H9 (cell line): ENCODE measurements at regions not wholly inside any gene's neighbourhood (a gene's known extent, or its start where the extent isn't known, plus 50 kb on each side); places are given as distances from the start of the nearest gene placed in this dataset.

Source experiments
- DNase-seq: peaks from one replicate; pipeline ENCODE4 v3.0.0-alpha.2; 2017
- H2AFZ ChIP-seq: one replicate; pipeline ENCODE4 v1.6.1; 2013; ENCODE audit warnings: mild to moderate bottlenecking, low read length, control low read depth, moderate library complexity
- H2AK5ac ChIP-seq: 2 replicates; pipeline ENCODE4 v1.6.1; 2013; ENCODE audit warnings: low read length, control low read depth, mixed read lengths; ENCODE audit not compliant: insufficient read length
- H2BK120ac ChIP-seq: one replicate; pipeline ENCODE4 v1.6.1; 2013; ENCODE audit warnings: low read depth, mild to moderate bottlenecking, low read length, control low read depth, inconsistent platforms; ENCODE audit not compliant: poor library complexity, severe bottlenecking
- H2BK12ac ChIP-seq: 2 replicates; pipeline ENCODE4 v1.6.1; 2013; ENCODE audit warnings: low read length, control low read depth, mixed read lengths, low read depth; ENCODE audit not compliant: insufficient read length
- H2BK15ac ChIP-seq: 2 replicates; pipeline ENCODE4 v1.6.1; 2013; ENCODE audit warnings: low read depth, low read length, control low read depth
- H2BK20ac ChIP-seq: one replicate; pipeline ENCODE4 v1.6.1; 2013; ENCODE audit warnings: low read depth, mild to moderate bottlenecking, low read length, control low read depth, inconsistent platforms; ENCODE audit not compliant: poor library complexity, severe bottlenecking
- H2BK5ac ChIP-seq: 2 replicates; pipeline ENCODE4 v1.6.1; 2013; ENCODE audit warnings: low read length, control low read depth, mixed read lengths; ENCODE audit not compliant: insufficient read length
- H3K14ac ChIP-seq: 2 replicates; pipeline ENCODE4 v1.6.1; 2013; ENCODE audit warnings: low read length, control low read depth; ENCODE audit not compliant: insufficient read depth
- H3K18ac ChIP-seq: 2 replicates; pipeline ENCODE4 v1.6.1; 2013; ENCODE audit warnings: low read depth, mild to moderate bottlenecking, mixed read lengths, low read length, control low read depth; ENCODE audit not compliant: insufficient read length
- H3K23ac ChIP-seq: 2 replicates; pipeline ENCODE4 v1.6.1; 2013; ENCODE audit warnings: low read length, control low read depth, mixed read lengths, low read depth; ENCODE audit not compliant: insufficient read length
- H3K23me2 ChIP-seq: 2 replicates; pipeline ENCODE4 v1.6.1; 2013; ENCODE audit warnings: low read depth, mild to moderate bottlenecking, mixed read lengths, low read length, control low read depth; ENCODE audit not compliant: insufficient read length, poor library complexity, severe bottlenecking
- H3K27ac ChIP-seq: 2 replicates; pipeline ENCODE4 v1.5.1; 2013; ENCODE audit warnings: low read length, control low read depth, mixed read lengths, low read depth; ENCODE audit not compliant: insufficient read length
- H3K27me3 ChIP-seq: 2 replicates; pipeline ENCODE4 v1.6.1; 2013; ENCODE audit warnings: low read length, control low read depth, inconsistent platforms; ENCODE audit not compliant: insufficient read depth
- H3K4ac ChIP-seq: 2 replicates; pipeline ENCODE4 v1.6.1; 2013; ENCODE audit warnings: low read depth, mild to moderate bottlenecking, control low read depth, inconsistent platforms, low read length, moderate library complexity
- H3K4me1 ChIP-seq: 2 replicates; pipeline ENCODE4 v1.6.1; 2013; ENCODE audit warnings: low read length, control low read depth, inconsistent platforms; ENCODE audit not compliant: insufficient read depth
- H3K4me2 ChIP-seq: 2 replicates; pipeline ENCODE4 v1.6.1; 2013; ENCODE audit warnings: low read length, control low read depth, mixed read lengths; ENCODE audit not compliant: insufficient read length, insufficient read depth
- H3K56ac ChIP-seq: 2 replicates; pipeline ENCODE4 v1.6.1; 2013; ENCODE audit warnings: low read depth, mild to moderate bottlenecking, mixed read lengths, low read length, control low read depth; ENCODE audit not compliant: insufficient read length
- H3K79me1 ChIP-seq: 2 replicates; pipeline ENCODE4 v1.6.1; 2013; ENCODE audit warnings: low read depth, mild to moderate bottlenecking, moderate library complexity, low read length, control low read depth, inconsistent platforms; ENCODE audit not compliant: insufficient read depth, poor library complexity, severe bottlenecking
- H3K79me2 ChIP-seq: 2 replicates; pipeline ENCODE4 v1.6.1; 2013; ENCODE audit warnings: low read length, control low read depth, inconsistent platforms; ENCODE audit not compliant: insufficient read depth
- H3K9ac ChIP-seq: 2 replicates; pipeline ENCODE4 v1.6.1; 2013; ENCODE audit warnings: low read length, control low read depth, mixed read lengths; ENCODE audit not compliant: insufficient read length; ENCODE audit errors: extremely low read depth
- H3K9me3 ChIP-seq: one replicate; pipeline ENCODE4 v1.6.1; 2013; ENCODE audit warnings: low read depth, low read length, inconsistent platforms; ENCODE audit not compliant: control insufficient read depth
- H3T11ph ChIP-seq: one replicate; pipeline ENCODE4 v1.6.1; 2013; ENCODE audit warnings: mild to moderate bottlenecking, low read length, control low read depth, inconsistent platforms
- H4K20me1 ChIP-seq: one replicate; pipeline ENCODE4 v1.6.1; 2013; ENCODE audit not compliant: control insufficient read depth, insufficient read length, insufficient read depth
- H4K5ac ChIP-seq: 2 replicates; pipeline ENCODE4 v1.6.1; 2013; ENCODE audit warnings: low read depth, mild to moderate bottlenecking, mixed read lengths, low read length, control low read depth; ENCODE audit not compliant: insufficient read length
- H4K8ac ChIP-seq: replicated peaks from 2 replicates; pipeline ENCODE4 v1.6.1; 2013; ENCODE audit warnings: low read length, control low read depth, mixed read lengths, low read depth; ENCODE audit not compliant: insufficient read length
- H4K91ac ChIP-seq: 2 replicates; pipeline ENCODE4 v1.6.1; 2013; ENCODE audit warnings: low read depth, mild to moderate bottlenecking, moderate library complexity, mixed read lengths, low read length, control low read depth; ENCODE audit not compliant: insufficient read length
- H3K27ac Mint-ChIP-seq, 3 experiments: 2 replicates in 2 of 3; 3 replicates in 1 of 3; pipeline ENCODE4 v1.8.0; 2020 to 2021; ENCODE audit warnings: mixed read lengths in 3 of 3, mild to moderate bottlenecking in 1 of 3, moderate library complexity in 1 of 3
- H3K27me3 Mint-ChIP-seq: 2 replicates; pipeline ENCODE4 v1.8.0; 2021; ENCODE audit warnings: low read depth, mild to moderate bottlenecking, moderate library complexity, mixed read lengths
- H3K36me3 Mint-ChIP-seq, 3 experiments: 2 replicates in 2 of 3; 3 replicates in 1 of 3; pipeline ENCODE4 v1.8.0; 2020 to 2021; ENCODE audit warnings: low read depth in 3 of 3, mixed read lengths in 3 of 3; ENCODE audit not compliant: insufficient read depth in 1 of 3
- H3K4me1 Mint-ChIP-seq, 2 experiments: 2 replicates each; pipeline ENCODE4 v1.8.0; 2020; ENCODE audit warnings: mixed read lengths in 2 of 2
- H3K4me3 Mint-ChIP-seq, 2 experiments: 2 replicates in 1 of 2; 3 replicates in 1 of 2; pipeline ENCODE4 v1.8.0; 2020 to 2021; ENCODE audit warnings: mild to moderate bottlenecking in 2 of 2, mixed read lengths in 2 of 2, moderate library complexity in 1 of 2
- H3K9me3 Mint-ChIP-seq, 2 experiments: 2 replicates in 1 of 2; 3 replicates in 1 of 2; pipeline ENCODE4 v1.8.0; 2020; ENCODE audit warnings: mild to moderate bottlenecking in 2 of 2, mixed read lengths in 2 of 2, moderate library complexity in 1 of 2
- CTCF ChIP-seq: fragments of 200-600 bp; sonication (generic); conservative IDR thresholded peaks from 3 replicates; pipeline ENCODE4 v1.8.0; 2021; ENCODE audit warnings: antibody characterized with exemption, mild to moderate bottlenecking
- WGBS: extraction: QIAGEN DNeasy Blood & Tissue Kit; methylation state at CpG from one replicate; pipeline ENCODE4 v1.1.7; 2013; ENCODE audit warnings: missing lambda C conversion rate, low lambda C conversion rate, mixed read lengths; ENCODE audit not compliant: insufficient read length; ENCODE audit errors: extremely low coverage; 5-methylcytosine and 5-hydroxymethylcytosine counted together

DNA sequence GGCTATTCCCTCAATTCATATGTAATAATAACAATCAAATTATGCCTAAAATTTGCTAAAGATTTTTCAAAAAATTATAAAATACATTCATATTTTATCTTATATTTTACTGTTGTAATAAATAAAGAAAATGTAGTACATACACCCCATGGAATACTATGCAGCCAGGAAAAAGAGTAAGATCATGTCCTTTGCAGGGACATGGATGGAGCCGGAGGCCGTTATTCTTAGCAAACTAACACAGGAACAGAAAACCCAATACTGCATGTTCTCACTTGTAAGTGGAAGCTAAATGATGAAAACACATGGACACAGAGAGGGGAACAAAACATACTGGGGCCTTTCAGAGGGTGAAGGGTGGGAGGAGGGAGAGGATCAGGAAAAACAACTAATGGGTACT is 584.2 kb upstream of the MMS22L start:
- no peak for DNase-seq
- no peaks in the 10 kb centered on the region for H3K27me3 Mint-ChIP-seq

More for the DNA sequence above, 584.2 kb upstream of the MMS22L start:
- Histone ChIP-seq H4K8ac (no peak overlapping the region), H3K14ac (no peak overlapping the region), H2BK5ac (no peak overlapping the region), H4K91ac (no peak overlapping the region), H3K79me2 (no peaks in the 10 kb centered on the region), H3K9ac (no peak overlapping the region), H3K27me3 (no peaks in the 10 kb centered on the region), H3K23ac (no peak overlapping the region), H2AFZ (no peak overlapping the region), H2AK5ac (no peak overlapping the region), H2BK15ac (no peak overlapping the region), H3K56ac (no peak overlapping the region), H3K9me3 (no peaks in the 10 kb centered on the region), H2BK12ac (no peak overlapping the region), H3K4me1 (no peaks in the 10 kb centered on the region; the same call in 1 of the 2 replicates), H3K79me1 (no peaks in the 10 kb centered on the region), H2BK20ac (no peak overlapping the region), H3K4ac (no peak overlapping the region), H3K27ac (no peak overlapping the region), H4K5ac (no peak overlapping the region), H3K18ac (no peak overlapping the region), H4K20me1 (no peaks in the 10 kb centered on the region), H3K23me2 (no peaks in the 10 kb centered on the region), H2BK120ac (no peak overlapping the region), H3K4me2 (no peak overlapping the region), H3T11ph (no peak overlapping the region)
- Mint-ChIP-seq H3K9me3 (peaks cover 3 to 4% of the 10 kb centered on the region in 2 experiments; a peak in 4 of 5 replicates), H3K36me3 (peaks cover 0 to 22% (median 5%) of the 10 kb centered on the region in 3 experiments; a peak in 3 of 7 replicates), H3K4me3 (no peak overlapping the region), H3K27ac (no peak overlapping the region), H3K4me1 (peaks cover 12 to 15% of the 10 kb centered on the region in 2 experiments)
- no CpG with 5 or more reads among the region's 2 CpGs for WGBS
- no peak for TF ChIP-seq CTCF
